GM18507 (cell line): ENCODE measurements at regions not wholly inside any gene's neighbourhood (a gene's known extent, or its start where the extent isn't known, plus 50 kb on each side); places are given as distances from the start of the nearest gene placed in this dataset.

ENCODE experiments used
- DNase-seq: peaks from one replicate; pipeline ENCODE4 v3.0.0; 2011; ENCODE audit warnings: low read depth; ENCODE audit not compliant: insufficient read length; ENCODE audit errors: extremely low spot score
- FAIRE-seq: peaks from 2 replicates; lab custom pipeline; 2011; peaks lifted over from hg19 to GRCh38; lab: Jason Lieb, UNC

DNA sequence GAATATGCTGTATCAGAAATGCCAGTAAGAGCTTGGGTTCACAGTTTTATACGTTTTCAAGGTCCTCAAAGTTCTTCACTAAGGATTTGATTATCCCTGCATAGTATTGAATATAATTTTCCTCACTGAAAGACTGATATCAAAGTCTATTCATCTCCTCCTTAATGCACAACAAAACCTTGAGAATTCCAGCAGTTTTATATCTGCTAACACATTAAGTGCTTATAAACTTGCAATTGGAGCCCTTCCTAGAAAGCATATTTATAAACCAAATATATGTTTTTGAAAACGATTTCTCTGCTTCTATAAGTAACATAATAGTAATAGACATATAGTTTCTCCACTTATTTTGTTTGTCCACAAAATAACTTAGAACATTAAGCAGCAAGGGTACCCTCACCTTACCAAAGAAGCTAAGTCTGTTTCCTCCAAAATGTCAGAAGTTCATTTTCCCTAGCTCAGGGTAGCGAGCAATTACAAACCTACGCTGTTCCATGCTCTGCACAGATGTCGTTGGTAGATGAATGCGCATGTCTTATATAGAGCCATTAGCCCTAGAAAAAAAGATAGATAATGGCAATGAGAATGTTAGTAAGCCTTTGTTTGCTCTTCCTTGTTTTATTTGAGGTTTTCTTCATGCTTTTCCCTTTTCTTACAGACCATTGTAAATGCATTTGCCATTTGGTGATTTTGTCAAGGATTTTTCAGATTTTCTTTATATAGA, 213.2 kb downstream of the RBM43 start:
- DNase-seq, result no peak
- no peak for FAIRE-seq

DNA sequence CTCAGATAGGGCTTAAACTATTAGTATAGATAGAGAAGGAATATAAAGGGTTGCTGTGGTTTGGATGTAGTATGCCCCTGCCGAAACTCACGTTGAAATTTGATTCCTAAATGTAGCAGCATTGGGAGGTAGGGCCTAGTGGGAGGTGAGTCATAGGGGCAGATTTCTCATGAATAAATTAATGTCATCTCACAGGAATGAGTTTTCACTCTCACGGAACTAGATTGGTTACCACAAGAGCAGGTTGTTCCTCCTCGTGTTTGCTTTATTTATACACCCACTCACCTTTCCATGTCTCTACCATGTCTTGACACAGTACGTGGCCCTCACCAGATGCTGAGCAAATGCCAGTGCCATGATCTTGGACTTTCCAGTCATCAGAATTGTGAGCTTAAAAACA, 218.2 kb downstream of the RBM43 start:
- no peak for FAIRE-seq
- DNase-seq, result no peak

DNA sequence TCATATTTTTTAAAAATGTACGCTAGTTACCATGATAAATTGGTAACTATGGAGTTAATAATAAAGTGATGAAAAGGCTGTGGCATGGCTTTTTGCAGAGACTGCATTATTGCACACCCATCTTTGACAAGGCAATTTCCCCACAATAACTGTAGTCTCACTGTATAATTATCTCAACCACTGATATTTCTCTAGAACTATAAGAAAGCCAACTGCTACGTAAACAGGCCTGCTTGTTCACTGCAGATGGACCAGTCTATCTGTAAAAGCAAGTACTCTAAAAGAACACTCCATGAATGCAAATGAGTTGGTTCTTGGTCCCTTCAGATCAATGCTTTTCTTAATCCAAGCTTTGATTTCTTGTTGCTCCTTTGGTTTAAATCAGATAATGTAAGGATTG, 218.7 kb downstream of the RBM43 start:
- FAIRE-seq, result no peak
- DNase-seq, result no peak

- no peak for DNase-seq
- FAIRE-seq, result no peak
Measured at GRCh38 chr2:151040039-151040438, 221.6 kb downstream of the RBM43 start.

GRCh38 chr2:151038516-151038915, 223.1 kb downstream of the RBM43 start:
- no peak for FAIRE-seq
- DNase-seq, result no peak

- DNase-seq (no peak), FAIRE-seq (no peak)
Measured at GRCh38 chr2:151037434-151037833, 224.2 kb downstream of the RBM43 start.

DNA sequence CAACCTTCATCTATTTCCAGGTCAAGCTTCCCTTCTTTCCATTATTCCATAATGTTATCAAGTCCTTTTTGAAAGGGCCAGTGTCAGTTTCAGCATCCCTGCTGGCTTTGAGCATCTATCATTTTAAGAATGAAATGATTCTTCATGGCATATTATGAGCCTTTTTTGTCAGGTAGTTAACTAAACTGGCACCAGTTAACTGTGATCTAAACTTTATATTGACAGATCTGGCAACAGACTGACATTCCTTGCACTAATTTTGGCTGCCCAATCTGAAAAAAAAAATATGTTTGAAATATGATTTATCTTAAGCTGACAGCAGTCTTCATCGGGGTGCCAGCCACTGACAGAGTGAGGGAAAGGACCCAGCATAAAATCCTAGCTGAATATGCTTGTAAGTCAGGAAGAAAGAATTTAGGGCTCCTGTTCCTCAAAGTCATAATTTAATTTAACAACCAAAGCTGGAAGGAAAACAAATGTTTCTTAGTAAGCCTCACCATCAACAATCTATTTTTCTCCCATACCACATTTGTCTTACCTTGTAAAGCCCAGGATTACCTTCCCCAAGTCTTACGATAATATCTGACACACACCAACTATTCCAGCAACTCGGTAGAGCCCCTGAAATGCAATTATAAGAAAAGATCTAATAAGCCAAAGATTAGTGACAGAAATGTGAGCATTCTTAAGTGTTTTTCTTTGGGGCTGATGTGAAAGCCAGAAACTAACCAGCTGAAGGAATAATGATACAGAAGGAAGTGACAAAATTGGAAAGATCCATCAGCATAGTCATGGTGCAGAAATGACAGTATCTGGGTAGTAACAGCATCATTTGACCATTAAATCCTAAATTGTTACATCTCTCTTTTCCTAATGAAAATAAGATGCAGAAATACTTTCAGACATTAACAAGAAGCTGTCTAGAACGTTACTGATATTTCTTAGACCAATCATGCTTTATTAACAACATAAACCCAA, 228.1 kb downstream of the RBM43 start:
- DNase-seq, result no peak
- no peak for FAIRE-seq

GRCh38 chr2:151032741-151033191, 228.9 kb downstream of the RBM43 start:
- DNase-seq (no peak), FAIRE-seq (no peak)

DNA sequence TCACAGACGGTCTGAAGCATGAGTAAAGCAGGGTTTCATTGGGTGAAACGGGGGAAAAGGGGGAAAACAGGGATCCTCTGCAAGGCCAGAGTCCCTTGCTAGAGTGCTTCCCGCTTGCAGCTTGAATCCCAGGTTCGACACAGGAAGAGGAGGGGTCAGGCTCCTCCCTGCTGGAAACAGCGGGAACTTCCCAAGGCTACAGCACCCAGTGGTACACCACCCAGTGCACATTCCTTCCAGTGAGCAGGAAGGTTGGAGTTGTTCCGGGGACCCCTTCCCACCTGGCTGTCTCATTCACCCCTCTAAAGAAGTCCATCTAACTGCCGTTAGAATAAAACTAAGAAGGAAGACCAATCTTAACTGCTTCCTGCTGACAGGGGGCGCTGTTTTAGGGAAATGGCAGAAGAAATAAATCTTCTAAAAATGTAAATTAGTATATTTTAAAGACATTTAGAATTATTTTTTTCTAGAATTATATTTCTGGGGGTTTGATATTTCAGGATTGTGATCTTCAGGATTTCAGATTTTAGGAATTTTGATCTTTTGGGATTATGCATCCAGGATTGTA, 230.9 kb downstream of the RBM43 start:
- no peak for DNase-seq
- FAIRE-seq, result no peak

- no peak for FAIRE-seq
- no peak for DNase-seq
Measured at GRCh38 chr2:151029406-151030157, 232.1 kb downstream of the RBM43 start.

DNA sequence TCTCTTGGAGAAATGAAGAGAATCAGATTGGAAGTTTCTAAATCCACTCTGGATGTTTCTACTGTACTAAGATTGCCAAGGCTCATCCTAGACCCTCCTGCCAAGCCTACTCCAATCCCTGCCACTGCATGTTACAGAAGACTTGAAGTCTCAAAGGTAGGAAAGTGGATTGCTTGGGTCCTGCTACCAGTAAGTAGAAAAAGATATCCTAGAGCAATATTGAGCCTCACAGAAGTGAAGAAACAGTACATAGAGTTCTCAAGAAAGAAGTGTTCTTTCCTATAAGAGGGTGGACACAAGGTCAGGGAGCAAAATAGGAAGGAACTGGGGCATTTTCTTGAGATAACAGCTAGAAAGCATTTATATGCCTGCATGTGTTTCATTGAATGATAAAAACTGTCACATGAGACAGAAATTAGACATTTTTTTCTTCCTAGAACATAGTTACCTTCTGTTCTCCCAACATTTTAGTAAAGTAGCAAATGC, 232.9 kb downstream of the RBM43 start:
- no peak for FAIRE-seq
- DNase-seq, result no peak

DNA sequence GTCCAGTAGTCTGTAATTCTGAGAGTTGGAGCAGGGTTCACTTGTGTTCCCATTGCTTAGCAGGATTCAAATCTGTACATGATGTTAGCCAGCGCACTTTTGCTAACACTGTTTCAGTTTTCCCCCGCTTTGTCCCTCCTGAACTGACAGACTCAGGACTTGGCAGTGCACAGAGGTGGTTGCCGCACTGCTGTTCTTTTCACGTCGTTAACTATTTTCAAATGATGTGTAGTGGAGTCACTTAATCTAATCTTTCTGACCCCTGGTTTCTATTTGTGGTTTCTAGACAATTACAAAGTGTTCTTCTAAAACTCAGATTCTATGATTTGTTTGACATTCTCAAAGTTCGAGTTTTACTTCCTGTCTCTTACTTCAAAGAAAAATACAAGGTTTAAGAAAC, 234.5 kb downstream of the RBM43 start:
- DNase-seq (no peak), FAIRE-seq (no peak)

- no peak for FAIRE-seq
Measured at GRCh38 chr2:151025816-151026215, 235.8 kb downstream of the RBM43 start.

GRCh38 chr2:151024696-151025251, 236.9 kb downstream of the RBM43 start:
- FAIRE-seq (no peak), DNase-seq (no peak)

More at GRCh38 chr2:151025816-151026215, 235.8 kb downstream of the RBM43 start:
- DNase-seq, result no peak

GRCh38 chr2:151021747-151022452, 239.8 kb downstream of the RBM43 start:
- no peak for FAIRE-seq
- DNase-seq, result no peak

DNA sequence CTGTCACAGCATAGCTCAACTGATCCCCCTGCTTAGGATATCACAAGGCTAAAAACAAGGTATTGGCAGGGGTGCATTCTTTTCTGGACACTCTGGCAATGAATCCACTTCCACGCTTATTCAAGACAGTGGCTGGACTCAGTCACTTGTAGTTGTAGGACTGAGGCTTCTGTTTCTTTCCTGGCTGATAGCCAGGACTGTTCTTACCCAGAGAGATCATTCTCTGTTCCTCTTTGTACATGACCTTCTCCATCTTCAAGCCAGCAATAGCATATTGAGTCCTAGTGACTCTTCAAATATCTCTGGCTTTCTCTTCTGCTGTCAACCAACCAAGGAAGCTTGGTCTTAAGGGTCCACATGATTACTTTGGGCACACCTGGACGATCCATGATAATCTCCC, 241.3 kb downstream of the RBM43 start:
- FAIRE-seq (no peak), DNase-seq (no peak)

DNA sequence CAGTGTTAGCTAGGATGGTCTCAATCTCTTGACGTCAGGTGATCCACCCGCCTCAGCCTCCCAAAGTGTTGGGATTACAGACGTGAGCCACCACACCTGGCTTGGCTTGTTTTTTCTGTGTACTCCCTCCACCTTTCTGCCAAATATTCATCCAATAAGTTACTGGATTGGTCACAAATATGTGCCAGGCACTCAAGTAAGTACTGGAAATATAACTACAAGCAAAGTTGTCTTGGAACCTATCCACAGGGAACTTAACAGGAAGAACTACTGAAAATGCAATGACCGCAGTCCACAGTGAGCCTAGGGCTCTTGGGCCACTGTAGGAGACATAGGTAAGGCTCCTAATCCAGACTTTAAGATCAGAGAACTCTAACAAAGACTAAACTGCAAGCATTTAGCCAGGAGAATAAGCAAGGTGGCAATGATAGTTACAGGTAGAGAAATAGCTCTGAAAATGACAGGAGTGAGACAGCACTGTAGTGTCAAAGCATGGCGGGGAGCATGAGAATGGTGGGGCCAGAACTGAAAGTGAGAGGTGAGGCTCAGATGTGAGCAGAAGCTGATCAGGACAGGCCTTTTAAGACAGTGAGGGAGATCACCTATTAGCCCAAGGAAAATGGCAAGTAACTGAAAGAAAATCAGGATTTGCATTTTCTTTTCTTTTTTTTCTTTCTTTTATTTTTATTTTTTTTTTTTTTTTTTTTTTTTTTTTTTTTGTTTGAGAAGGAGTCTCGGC, 252.1 kb downstream of the RBM43 start:
- DNase-seq (no peak), FAIRE-seq (no peak)

GRCh38 chr2:151007365-151007764, 254.3 kb downstream of the RBM43 start:
- no peak for DNase-seq

More at GRCh38 chr2:151007365-151007764, 254.3 kb downstream of the RBM43 start:
- FAIRE-seq, result no peak
